GM21528 (cell line): ENCODE measurements at regions not wholly inside any gene's neighbourhood (a gene's known extent, or its start where the extent isn't known, plus 50 kb on each side); places are given as distances from the start of the nearest gene placed in this dataset.

ENCODE experiments used
- ATAC-seq: cut with Tn5 transposase; IDR thresholded peaks from one replicate; pipeline ENCODE4 v1.9.1; 2021; ENCODE audit warnings: mild to moderate bottlenecking, moderate library complexity; ENCODE audit not compliant: unreplicated experiment, low FRiP score

DNA sequence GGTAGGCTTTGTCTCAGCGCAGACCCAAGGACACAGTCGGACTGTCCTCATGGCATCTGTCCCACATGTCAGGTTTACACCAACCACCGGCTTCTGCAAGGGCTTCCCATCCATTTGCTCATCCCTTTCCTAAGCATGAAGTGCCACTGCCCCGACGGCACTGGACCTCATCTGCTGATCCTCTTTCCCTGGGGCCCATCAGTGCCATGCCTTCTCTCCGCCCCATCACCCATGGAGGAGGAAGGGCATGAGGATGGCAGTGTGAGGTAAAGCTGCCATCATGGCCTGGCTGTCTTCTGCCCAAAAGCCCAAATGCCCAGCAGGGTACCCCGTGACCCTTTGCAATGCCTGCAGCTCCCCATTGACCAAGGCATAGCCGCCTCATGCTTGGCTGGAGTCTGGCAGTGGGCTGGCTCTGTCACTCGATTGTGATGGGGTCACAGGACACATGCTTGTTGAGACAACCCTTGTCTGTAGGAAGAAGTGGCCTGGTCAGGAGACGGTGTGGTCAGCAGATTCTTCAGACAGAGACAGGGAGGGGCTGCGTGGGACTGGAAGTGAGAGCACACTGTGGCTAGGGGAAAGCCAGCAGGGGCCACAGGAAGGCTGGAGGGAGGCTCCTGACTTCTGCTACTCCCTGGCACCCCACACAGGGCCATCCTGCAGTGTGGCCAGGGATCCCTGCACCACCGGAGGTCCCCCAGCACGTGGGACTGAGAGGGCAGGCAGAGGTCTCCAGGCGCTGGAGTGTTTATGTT lies 493.7 kb upstream of the HS6ST1 start:
- ATAC-seq: no peak

DNA sequence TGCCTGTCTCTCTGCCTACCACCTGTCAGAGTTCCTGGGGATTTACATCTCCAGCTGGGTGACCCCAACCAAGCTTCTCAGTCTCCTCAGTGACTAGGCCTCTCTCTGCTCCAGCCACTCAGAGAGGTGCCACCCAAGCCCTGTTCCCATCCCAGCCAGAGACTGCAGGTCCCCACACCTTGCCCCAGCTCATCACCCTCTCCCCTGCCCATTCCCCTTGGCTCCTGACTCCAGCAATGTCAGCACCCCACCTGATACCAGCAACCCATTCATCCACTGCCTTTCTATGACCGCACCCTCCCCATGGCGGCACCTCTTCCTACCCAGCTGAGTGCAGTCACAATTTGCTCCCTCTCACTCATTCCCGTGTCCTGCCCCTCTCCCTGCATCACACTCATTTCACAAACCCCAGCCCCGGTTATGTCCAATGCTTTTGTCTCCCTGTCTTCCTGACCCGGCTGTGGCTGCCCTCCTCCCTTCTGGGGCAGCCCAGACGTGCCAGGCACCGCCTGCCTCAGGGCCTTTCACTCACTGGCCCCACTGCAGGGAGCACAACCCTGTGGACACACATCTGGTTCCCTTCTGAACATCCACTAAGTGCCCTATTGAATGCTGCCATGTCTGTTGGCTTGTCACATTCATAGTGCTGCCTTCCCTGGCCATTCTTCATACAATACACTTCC lies 494.8 kb upstream of the HS6ST1 start:
- ATAC-seq: no peak

DNA sequence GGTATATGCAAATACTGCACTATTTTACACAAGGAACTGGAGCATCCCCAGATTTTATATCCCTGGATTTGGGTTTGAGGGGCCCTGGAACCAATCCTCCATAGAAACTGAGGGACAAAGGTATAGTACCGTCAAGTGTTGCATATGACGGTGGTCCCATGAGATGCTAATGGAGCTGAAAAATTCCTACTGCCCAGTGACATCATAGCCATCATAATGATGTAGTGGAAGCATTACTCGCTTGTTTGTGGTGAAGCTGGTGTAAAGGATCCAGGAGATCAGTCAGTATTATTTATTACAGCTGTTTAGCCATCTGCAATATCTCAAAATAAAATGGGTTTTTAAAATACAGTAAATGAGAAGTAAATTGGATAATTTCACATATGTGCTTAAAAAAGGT lies 496.6 kb upstream of the HS6ST1 start:
- no peak for ATAC-seq

DNA sequence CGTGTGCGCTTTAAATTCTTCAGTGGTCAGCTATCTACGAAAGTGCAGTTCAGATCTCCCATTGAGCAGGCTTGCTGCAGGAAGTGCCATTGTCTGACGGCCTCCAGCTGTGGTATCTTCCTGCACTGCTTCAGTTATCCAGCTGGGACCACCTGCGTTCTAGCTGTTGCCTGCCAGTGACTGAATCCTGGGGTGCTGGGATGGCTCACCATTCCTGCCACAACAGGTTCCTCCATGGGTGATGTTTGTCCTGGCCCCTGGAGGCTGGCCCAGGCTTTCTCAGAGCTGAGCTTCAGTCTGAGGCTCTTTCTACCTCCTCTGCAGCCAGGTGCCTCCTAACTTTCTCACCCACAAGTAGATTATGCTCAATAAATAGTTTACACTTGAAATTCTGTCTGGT lies 498.5 kb upstream of the HS6ST1 start:
- no peak for ATAC-seq

DNA sequence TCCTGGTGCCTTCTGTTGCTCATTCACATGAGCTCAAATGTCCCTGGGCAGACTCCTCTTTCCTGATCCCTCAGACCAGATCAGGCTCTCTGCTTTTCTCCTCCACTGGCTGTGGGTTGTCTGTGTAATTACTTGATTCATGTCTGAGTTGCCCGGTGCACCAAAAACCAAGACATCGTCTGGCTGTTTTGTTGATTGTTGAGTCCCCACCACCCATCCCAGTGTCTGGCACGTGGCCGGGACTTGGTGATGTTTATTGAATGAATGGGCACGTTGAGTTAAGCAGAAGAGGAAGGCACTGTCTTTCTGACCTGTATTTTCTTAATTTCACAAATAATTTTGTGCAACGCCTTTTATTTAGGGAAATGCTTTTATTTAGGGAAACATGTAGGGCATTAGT lies 499.1 kb upstream of the HS6ST1 start:
- no peak for ATAC-seq

DNA sequence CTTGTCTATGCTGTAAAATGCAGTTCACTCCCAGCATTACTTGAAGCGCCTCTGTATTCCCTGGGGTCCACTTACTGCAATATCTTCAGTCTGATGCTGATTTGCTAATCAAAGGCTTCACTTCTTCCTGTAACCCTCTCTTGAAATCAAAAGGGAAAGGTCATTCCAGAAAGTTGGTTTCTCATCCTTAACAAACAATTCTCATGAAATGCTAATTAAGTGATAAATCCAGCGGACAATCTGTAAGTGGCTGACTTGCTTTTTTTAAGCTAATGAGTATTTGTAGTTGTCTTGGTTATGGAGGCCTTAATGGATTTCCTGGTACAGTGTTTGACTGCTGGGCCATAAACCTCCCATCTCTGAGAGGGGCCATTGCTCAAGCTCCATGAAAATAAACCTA lies 499.6 kb upstream of the HS6ST1 start:
- ATAC-seq: no peak

DNA sequence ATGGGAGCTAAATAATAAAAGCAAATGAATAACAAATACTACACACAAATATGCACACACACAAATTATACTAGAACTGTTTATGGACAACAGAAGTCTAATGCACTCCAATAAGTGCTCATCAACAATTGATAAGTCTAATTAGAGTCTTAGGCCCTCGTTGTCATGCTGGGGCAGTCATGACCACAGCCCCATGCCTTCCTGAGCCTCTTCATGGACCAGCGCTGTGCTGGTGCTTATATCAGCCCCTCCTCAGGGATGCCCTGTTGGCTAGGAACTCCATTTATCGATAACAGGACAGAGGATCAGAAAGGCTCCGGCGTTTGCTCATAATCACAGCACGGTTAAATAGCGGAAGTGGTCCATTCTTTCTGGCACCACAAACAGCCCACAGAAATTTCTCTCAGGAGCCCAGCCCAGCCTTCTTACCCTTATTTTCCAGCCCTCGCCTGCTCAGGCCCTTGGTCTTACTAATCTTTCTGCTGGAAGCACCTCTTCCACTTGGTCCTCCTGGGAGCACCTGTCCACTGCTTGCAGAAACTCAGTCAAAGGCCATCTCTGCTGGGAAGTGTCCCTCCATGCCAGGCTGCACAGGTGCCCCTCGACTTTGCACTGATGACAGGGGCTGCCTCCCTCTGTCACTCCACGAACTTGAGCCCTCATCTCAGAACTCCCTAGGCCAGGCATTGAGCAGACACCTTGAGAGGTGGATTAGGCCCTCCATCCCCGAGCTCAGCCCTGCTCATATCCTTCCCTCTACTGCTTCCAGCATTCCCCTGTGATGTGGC lies 500.2 kb upstream of the HS6ST1 start:
- no peak for ATAC-seq

DNA sequence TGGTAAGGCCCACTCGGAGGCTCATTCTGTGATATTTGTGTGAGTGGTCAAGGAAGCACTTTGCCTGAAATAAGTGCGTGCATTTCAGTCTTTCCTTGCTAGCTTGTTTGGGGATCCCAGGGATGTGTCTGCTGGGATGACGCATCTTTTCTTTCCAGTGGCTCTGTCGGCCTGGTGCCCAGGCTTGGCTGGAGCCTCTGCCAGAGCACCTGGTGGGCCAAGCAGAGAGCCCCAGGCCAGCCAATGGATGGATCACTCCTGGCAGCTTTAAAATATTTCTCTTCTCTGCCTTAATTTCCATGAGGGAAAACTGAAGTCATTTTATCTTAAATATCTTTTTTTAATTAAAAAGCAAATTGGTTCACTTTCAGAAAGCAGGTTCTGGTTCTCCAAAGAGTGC lies 501.8 kb upstream of the HS6ST1 start:
- ATAC-seq: no peak

DNA sequence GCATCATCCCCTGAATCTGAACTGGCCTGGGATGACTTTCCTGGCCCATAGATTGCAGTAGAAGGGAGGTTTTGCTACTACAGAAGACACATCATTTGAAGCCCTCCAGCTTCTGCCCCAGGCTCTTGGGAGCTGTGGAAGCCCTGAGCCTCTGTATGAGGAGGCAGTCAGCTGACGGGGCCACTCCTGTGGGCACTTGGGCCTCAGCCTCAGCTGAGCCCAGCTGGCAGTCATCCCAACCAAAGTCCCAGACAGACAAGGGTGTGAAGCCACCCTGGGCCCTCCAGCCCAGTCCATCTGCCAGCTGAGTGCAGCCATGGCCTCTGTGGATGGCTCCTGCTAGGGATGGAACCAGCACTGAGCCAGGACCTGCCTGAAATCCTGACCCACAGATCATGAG lies 502.3 kb upstream of the HS6ST1 start:
- no peak for ATAC-seq

DNA sequence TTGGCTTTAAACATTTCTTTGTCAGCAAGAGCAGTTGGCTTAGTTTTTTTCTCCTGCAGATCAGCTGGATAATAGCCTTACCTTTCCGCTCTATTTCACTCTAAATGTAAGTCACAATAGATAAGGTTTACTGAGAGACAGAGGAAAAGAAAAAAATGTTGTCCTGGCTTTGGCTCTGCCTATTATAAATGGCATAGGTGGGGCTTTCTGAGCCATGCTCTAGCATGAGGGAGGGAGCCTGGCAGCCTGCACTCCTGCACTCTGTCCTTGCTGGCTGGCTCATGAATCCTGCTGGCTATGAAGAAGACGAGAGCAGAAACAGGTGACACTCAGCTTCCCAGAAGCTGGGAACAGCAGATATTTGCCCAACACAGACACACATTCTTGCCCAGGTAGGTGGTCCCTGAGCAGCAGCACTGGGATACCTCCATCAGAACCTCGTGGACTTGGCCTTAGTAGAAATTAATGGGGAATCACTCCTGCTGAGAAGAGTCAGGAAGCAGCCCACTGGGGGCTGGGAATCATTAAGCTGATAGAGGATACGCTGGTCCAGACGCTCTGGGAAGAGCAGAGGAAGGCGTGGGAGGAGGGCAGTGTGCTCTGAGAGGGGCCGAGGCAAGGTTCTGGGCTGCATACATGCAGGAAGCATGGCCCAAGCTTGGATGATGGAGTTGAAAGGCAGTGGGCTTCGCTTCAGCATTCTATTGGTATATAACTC lies 514.4 kb upstream of the HS6ST1 start:
- no peak for ATAC-seq

DNA sequence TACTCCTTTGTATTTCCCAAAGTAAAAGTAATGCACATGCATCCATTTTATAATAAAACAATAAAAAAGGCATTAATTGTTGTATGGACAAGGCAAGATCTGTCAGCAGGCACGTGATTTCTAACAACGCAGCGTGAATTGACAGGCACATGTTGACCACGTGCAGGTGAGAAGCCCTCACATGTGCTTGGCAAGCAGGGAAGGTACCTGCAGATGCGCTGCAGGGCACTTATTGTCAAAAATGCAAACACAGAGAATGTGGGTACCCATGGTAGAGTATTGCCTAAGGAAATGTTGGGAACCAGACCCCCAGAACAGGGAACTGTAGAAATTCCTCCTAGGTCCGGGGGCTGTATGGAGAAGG lies 515.0 kb upstream of the HS6ST1 start:
- ATAC-seq: no peak

DNA sequence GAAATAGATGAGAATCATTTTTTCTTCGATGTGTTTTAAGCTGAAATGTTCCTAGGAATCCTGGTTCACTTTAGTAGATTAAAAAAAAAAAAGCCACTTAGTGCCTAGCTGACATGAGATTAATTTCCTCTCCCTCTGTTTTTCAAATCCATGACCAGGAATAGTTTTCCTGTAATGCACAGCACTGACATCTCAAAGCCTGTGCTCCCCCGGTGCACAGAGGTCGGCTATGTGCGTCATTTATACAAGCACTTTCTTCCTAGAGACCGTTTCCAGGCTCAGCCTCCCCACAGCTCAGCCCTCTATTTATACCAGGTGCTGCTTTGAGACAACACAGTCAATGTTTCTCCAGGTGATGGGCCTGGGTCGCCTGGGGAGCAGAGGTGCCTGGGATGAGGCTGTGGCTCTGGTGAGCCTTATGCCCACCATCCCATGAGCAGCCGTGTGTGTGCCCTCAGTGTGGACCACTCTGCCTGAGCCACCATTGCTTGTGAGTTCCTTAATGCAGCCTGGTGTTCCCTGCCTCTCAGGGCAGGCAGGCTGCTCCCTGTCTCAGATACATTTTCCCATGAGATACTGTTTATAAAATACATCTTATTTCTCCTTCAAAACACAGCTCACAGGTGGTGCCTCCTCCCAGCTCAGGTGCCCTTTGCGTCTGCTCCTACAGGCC lies 515.7 kb upstream of the HS6ST1 start:
- ATAC-seq: no peak

DNA sequence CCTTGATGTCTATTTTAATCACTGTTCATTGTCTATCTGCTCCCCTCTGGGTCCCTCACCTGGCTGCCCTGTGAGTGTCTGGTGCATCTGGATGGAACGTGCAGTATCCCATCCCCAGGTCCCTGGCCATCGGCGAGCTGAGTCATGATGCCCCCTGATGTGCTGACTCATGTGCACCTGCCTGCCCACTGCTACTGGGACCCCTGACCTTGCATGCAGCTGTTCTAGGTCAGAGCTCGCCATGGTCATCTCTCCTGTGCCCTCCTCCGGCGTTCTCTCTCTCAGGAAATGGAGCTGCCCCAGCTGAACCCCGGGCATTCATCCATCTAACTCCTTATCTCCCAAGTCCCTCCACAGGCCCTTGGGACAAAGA lies 516.2 kb upstream of the HS6ST1 start:
- no peak for ATAC-seq

DNA sequence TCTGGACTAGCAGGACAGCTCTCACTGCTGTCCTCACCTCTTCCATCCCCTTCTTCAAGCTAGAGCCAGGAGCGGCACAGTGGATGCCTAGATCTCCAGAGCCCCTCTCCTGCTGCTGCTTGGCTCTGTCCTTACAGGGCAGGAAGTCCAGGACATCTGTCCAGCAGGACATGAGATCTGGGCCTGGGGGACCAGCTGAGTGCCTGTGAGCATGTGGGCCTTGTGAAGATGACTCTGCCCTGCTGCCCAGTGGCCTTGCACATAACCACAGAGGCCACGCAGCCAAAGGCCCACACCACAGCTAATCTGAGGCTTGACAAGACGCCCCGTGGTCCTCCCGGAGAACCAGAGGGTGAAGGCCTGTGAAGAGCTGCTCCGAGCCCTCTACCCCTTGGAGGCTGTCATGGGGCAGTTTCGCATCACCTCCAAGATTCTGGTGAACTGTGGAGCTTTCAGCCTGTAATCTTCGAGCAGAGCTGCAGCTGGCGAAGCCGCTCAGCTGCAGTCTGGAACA lies 516.7 kb upstream of the HS6ST1 start:
- ATAC-seq: no peak

DNA sequence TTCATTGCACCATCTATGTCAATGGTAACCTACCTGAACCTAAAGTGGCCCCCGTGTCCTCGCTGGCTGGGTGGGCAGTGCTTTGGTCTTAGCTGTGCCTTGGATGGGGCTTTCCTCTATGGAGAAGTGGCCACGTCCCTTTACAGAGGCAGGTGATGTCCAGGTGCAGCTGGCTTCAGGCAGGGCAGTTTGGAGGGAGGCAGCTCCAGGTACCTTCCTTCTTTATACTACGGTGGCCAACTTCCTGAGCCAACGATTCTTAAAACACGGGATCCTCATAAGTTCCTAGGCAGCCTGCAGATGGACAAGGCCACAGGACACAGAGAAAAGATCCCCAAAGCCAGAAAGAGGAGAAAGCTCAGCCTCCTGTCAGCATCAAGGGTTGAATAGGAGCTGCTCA lies 517.3 kb upstream of the HS6ST1 start:
- ATAC-seq: no peak

DNA sequence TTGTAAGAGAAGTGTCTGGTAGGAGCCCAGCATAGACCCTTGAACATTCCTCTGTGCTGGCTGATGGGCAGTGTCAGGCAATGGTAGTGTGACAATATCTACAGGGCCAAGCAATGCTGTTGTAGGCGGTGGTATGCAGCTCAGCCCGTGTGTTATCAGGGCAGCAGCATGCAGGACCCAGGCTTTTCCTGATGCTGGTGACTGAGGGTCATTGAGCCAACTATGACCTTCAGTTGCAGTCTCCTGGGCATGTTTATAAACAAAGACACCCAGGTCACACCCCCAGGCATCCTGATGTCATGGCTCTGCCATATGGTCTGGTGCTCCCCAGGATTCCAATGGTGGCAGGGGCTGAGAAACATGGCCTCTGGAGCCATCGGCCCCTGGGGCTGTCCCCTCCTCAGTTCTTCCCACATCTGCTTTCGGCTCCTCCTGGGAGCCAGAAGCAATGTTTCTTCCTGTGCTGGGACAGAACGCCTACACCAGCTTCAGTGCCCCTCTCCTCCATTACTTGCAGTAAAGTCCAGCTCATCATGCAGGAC lies 518.0 kb upstream of the HS6ST1 start:
- ATAC-seq: no peak

DNA sequence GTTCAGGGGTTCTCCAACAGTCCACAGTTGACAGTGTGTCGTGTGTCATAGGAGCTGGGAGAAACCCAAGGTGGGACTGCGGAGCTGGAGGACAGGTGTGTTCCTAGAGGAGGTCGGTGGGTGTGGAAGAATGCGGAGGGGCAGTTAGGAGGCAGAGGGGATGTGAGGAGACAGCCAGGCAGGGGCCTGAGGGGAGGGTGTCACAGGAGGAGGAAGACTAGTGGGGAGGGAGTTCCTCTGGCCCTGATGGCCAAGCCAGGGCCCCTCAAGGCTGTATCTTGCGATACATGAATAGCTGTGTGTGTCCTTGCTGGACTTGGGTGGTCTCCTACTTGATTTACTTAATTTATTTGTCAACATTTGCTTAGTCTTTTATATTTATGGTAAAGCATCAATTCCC lies 519.6 kb upstream of the HS6ST1 start:
- no peak for ATAC-seq

DNA sequence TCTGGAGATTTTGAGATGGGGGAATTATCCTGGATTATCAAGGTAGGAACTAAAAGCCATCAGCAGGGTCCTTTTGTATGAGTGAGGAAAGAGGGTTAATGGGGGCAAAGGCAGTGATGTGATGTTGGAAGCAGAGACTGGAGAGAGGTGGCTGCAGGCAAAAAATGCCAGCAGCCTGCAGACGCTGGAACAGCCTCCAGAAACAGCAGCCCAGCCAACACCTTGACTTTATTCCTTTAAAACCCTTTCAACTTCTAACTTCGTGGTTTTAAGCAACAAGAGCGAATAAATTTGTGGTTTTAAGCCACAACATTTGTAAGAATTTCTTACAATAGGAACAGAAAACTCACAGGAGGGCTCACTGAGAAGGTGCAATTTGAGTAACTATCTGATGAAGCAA lies 523.1 kb upstream of the HS6ST1 start:
- ATAC-seq: no peak

DNA sequence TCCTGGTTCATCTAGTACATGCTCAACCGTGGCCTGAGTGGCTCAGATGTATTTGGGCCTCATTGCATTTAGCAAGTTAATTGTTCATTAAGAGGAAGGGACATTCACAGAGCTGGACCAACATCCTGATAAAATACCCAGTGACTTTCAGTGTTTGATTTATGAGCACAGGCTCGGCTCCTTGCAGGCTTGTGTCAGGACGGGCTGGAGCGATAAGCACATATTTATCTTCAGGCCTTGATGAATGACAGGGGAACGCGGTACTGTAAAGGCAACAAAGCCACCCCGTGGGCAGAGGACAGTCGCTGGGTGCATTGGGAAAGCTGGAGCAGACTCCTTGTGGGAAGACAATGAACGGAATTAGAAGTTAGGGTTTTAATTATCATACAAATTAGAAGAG lies 548.6 kb upstream of the HS6ST1 start:
- ATAC-seq: no peak
